AG10803 (cell line): ENCODE measurements at regions not wholly inside any gene's neighbourhood (a gene's known extent, or its start where the extent isn't known, plus 50 kb on each side); places are given as distances from the start of the nearest gene placed in this dataset.

ENCODE experiments used
- DNase-seq: peaks from one replicate; pipeline ENCODE4 v3.0.0; 2010; ENCODE audit warnings: low read depth
- H3K4me3 ChIP-seq: 2 replicates; pipeline ENCODE4 v1.5.1; 2011; ENCODE audit warnings: mild to moderate bottlenecking, low read length, control low read depth
- CTCF ChIP-seq: conservative IDR thresholded peaks from 2 replicates; pipeline ENCODE4 v1.5.1; 2011; ENCODE audit warnings: mild to moderate bottlenecking, low read length, control low read depth, inconsistent platforms

- DNase-seq: no peak
- H3K4me3 ChIP-seq: no peak overlapping the region
- no peak for TF ChIP-seq CTCF
Observed at GRCh38 chr14:65853407-65853955, 441.0 kb downstream of the FUT8 start.

GRCh38 chr14:65854215-65854614, 441.7 kb downstream of the FUT8 start:
- no peak for TF ChIP-seq CTCF
- H3K4me3 ChIP-seq: no peak overlapping the region
- DNase-seq: no peak

- no peak for TF ChIP-seq CTCF
- no peak for DNase-seq
- no peak overlapping the region for H3K4me3 ChIP-seq
Observed at GRCh38 chr14:65860956-65861611, 448.6 kb downstream of the FUT8 start.

GRCh38 chr14:65864549-65864948, 452.0 kb downstream of the FUT8 start:
- DNase-seq: peak; percentile 47
- H3K4me3 ChIP-seq: no peak overlapping the region
- no peak for TF ChIP-seq CTCF

- no peak overlapping the region for H3K4me3 ChIP-seq
- DNase-seq: peak; percentile 42
- TF ChIP-seq CTCF: no peak
Observed at GRCh38 chr14:65864984-65865383, 452.5 kb downstream of the FUT8 start.

- H3K4me3 ChIP-seq: no peak overlapping the region
- TF ChIP-seq CTCF: no peak
- peak; percentile 96 for DNase-seq
Observed at GRCh38 chr14:65866448-65866847, 453.9 kb downstream of the FUT8 start.

- no peak for TF ChIP-seq CTCF
- peak; percentile 71 for DNase-seq
- no peak overlapping the region for H3K4me3 ChIP-seq
Observed at GRCh38 chr14:65866886-65867285, 454.4 kb downstream of the FUT8 start.
